ENCODE measurements at regions not wholly inside any gene's neighbourhood (a gene's known extent, or its start where the extent isn't known, plus 50 kb on each side); places are given as distances from the start of the nearest gene placed in this dataset.

- CTCF ChIA-PET = no interaction called here
- POLR2A ChIA-PET = no interaction called here
- DNase-seq (ENCODE audit: low read depth, low spot score) = no peak
- no peak overlapping the region for H3K4me3 ChIP-seq (ENCODE audit: low read depth, low read length)
- TF ChIP-seq CTCF (IDR thresholded peaks at IDR 0.05; ENCODE audit: insufficient read depth, low read length, missing control alignments) = no peak
Observed at GRCh38 chr5:2465383-2465782, 286.1 kb downstream of the IRX2 start.

- DNase-seq (ENCODE audit: low read depth, low spot score) = no peak
- H3K4me3 ChIP-seq (ENCODE audit: low read depth, low read length) = no peak overlapping the region
- ChIA-PET POLR2A (no interaction called here), CTCF (no interaction called here)
- TF ChIP-seq CTCF (IDR thresholded peaks at IDR 0.05; ENCODE audit: insufficient read depth, low read length, missing control alignments) = no peak
Observed at GRCh38 chr5:2464141-2464540, 287.3 kb downstream of the IRX2 start.

- CTCF ChIA-PET = no interaction called here
- TF ChIP-seq CTCF (IDR thresholded peaks at IDR 0.05; ENCODE audit: insufficient read depth, low read length, missing control alignments) = no peak
- H3K4me3 ChIP-seq (ENCODE audit: low read depth, low read length) = no peak overlapping the region
- DNase-seq (ENCODE audit: low read depth, low spot score) = no peak
- POLR2A ChIA-PET = no interaction called here
Observed at GRCh38 chr5:2461701-2462691, 289.5 kb downstream of the IRX2 start.

GRCh38 chr5:2460098-2460497 is 291.4 kb downstream of the IRX2 start:
- CTCF ChIA-PET = no interaction called here
- H3K4me3 ChIP-seq (ENCODE audit: low read depth, low read length) = no peak overlapping the region
- no peak for TF ChIP-seq CTCF (IDR thresholded peaks at IDR 0.05; ENCODE audit: insufficient read depth, low read length, missing control alignments)
- POLR2A ChIA-PET = no interaction called here
- no peak for DNase-seq (ENCODE audit: low read depth, low spot score)

- no peak overlapping the region for H3K4me3 ChIP-seq (ENCODE audit: low read depth, low read length)
- no peak for TF ChIP-seq CTCF (IDR thresholded peaks at IDR 0.05; ENCODE audit: insufficient read depth, low read length, missing control alignments)
- POLR2A ChIA-PET = no interaction called here
- DNase-seq (ENCODE audit: low read depth, low spot score) = no peak
- CTCF ChIA-PET = no interaction called here
Observed at GRCh38 chr5:2459251-2459650, 292.2 kb downstream of the IRX2 start.

GRCh38 chr5:2455878-2456277 is 295.6 kb downstream of the IRX2 start:
- no peak for DNase-seq (ENCODE audit: low read depth, low spot score)
- ChIA-PET POLR2A (no interaction called here), CTCF (no interaction called here)
- no peak overlapping the region for H3K4me3 ChIP-seq (ENCODE audit: low read depth, low read length)
- no peak for TF ChIP-seq CTCF (IDR thresholded peaks at IDR 0.05; ENCODE audit: insufficient read depth, low read length, missing control alignments)
